H1 (cell line): ENCODE measurements at regions not wholly inside any gene's neighbourhood (a gene's known extent, or its start where the extent isn't known, plus 50 kb on each side); places are given as distances from the start of the nearest gene placed in this dataset.

Experiments used
- CTCF ChIA-PET: fragments of 300-600 bp; sonication (Branson Sonifier 250); formaldehyde crosslinking; loops from one replicate; lab custom pipeline; 2021; ENCODE audit not compliant: partially characterized antibody; lab: Charles Lee
- POLR2A ChIA-PET: fragments of 300-600 bp; sonication (Branson Sonifier 250); formaldehyde crosslinking; loops from one replicate; lab custom pipeline; 2021; ENCODE audit warnings: inconsistent platforms; ENCODE audit not compliant: partially characterized antibody; lab: Charles Lee
- DNase-seq, 2 experiments: peaks; one replicate each; pipeline versions ENCODE4 v3.0.0 to v3.0.0-alpha.2; 2010 to 2022; ENCODE audit warnings: low spot score in 2 of 2, low read depth in 1 of 2, mixed read lengths in 1 of 2
- FAIRE-seq: peaks from 2 replicates; lab custom pipeline; 2011; peaks lifted over from hg19 to GRCh38; lab: Jason Lieb, UNC
- H2AFZ ChIP-seq: 2 replicates; pipeline ENCODE4 v1.8.1; 2012; ENCODE audit warnings: low read length, inconsistent platforms
- H2AK5ac ChIP-seq: 2 replicates; pipeline ENCODE4 v1.6.1; 2013; ENCODE audit warnings: low read depth, low read length
- H2BK120ac ChIP-seq: replicated peaks from 2 replicates; pipeline ENCODE3; 2013; ENCODE audit warnings: low read depth, low read length, inconsistent platforms
- H2BK12ac ChIP-seq: 2 replicates; pipeline ENCODE4 v1.6.1; 2013; ENCODE audit warnings: low read depth, low read length
- H2BK15ac ChIP-seq: 2 replicates; pipeline ENCODE4 v1.6.1; 2013; ENCODE audit warnings: low read length
- H2BK20ac ChIP-seq: 2 replicates; pipeline ENCODE4 v1.6.1; 2013; ENCODE audit warnings: low read length
- H2BK5ac ChIP-seq: 2 replicates; pipeline ENCODE4 v1.6.1; 2013; ENCODE audit warnings: low read depth, low read length
- H3K14ac ChIP-seq: 2 replicates; pipeline ENCODE4 v1.6.1; 2013; ENCODE audit warnings: inconsistent platforms; ENCODE audit not compliant: insufficient read length
- H3K18ac ChIP-seq: 2 replicates; pipeline ENCODE4 v1.6.1; 2013; ENCODE audit warnings: low read length; ENCODE audit errors: extremely low read depth
- H3K23ac ChIP-seq: 2 replicates; pipeline ENCODE4 v1.6.1; 2013; ENCODE audit warnings: inconsistent platforms; ENCODE audit not compliant: insufficient read length
- H3K23me2 ChIP-seq: 2 replicates; pipeline ENCODE4 v1.6.1; 2013; ENCODE audit warnings: low read depth, low read length
- H3K27ac ChIP-seq: 2 replicates; pipeline ENCODE4 v1.6.1; 2011; ENCODE audit warnings: low read depth, low read length, inconsistent platforms
- H3K27me3 ChIP-seq, 4 experiments: replicated peaks in 1 of 4; 1 replicate in 1 of 4; 2 replicates in 3 of 4; pipeline versions ENCODE4 v1.6.1 to v1.8.1; 2011 to 2013; ENCODE audit warnings: low read length in 3 of 4, mild to moderate bottlenecking in 3 of 4, inconsistent platforms in 2 of 4, mixed read lengths in 2 of 4, moderate library complexity in 1 of 4; ENCODE audit not compliant: control insufficient read depth in 3 of 4, insufficient read depth in 3 of 4; ENCODE audit errors: extremely low read depth in 1 of 4
- H3K36me3 ChIP-seq, 4 experiments: 2 replicates each; pipeline versions ENCODE4 v1.6.1 to v1.8.1; 2011 to 2013; ENCODE audit warnings: mild to moderate bottlenecking in 4 of 4, low read length in 3 of 4, moderate library complexity in 2 of 4, control low read depth in 1 of 4, inconsistent platforms in 1 of 4; ENCODE audit not compliant: insufficient read depth in 4 of 4, control insufficient read depth in 2 of 4
- H3K4ac ChIP-seq: replicated peaks from 2 replicates; pipeline ENCODE3; 2013; ENCODE audit warnings: low read length, low read depth, mixed read lengths, inconsistent platforms; ENCODE audit not compliant: insufficient read length
- H3K4me1 ChIP-seq, 4 experiments: replicated peaks in 1 of 4; 1 replicate in 1 of 4; 2 replicates in 3 of 4; pipeline versions ENCODE4 v1.6.1 to v1.8.1; 2011 to 2013; ENCODE audit warnings: low read length in 3 of 4, inconsistent platforms in 2 of 4, mixed read lengths in 1 of 4; ENCODE audit not compliant: insufficient read depth in 4 of 4, control insufficient read depth in 3 of 4
- H3K4me2 ChIP-seq, 2 experiments: 2 replicates each; pipeline versions ENCODE4 v1.6.1 to v1.8.1; 2011 to 2013; ENCODE audit warnings: low read depth in 2 of 2, low read length in 2 of 2, control low read depth in 1 of 2, inconsistent platforms in 1 of 2, mild to moderate bottlenecking in 1 of 2; ENCODE audit not compliant: insufficient read depth in 1 of 2
- H3K4me3 ChIP-seq, 4 experiments: fragments of 200-600, 300-600 bp in 1 of 4; sonication (generic), shearing (Covaris generic), sonication (Bioruptor Twin) in 1 of 4; 2 replicates each; pipeline versions ENCODE4 v1.5.1 to v1.8.1; 2011 to 2016; ENCODE audit warnings: low read length in 4 of 4, low read depth in 3 of 4, control low read depth in 2 of 4, inconsistent platforms in 2 of 4, mild to moderate bottlenecking in 2 of 4, mixed read lengths in 1 of 4, moderate library complexity in 1 of 4; ENCODE audit not compliant: insufficient read depth in 2 of 4; ENCODE audit errors: extremely low read depth in 1 of 4
- H3K56ac ChIP-seq: replicated peaks from 2 replicates; pipeline ENCODE3; 2013; ENCODE audit warnings: low read depth, mild to moderate bottlenecking, mixed read lengths, low read length, inconsistent platforms; ENCODE audit not compliant: insufficient read length
- H3K79me1 ChIP-seq: 2 replicates; pipeline ENCODE4 v1.6.1; 2013; ENCODE audit warnings: low read depth, low read length, control low read depth
- H3K79me2 ChIP-seq, 2 experiments: 2 replicates each; pipeline versions ENCODE4 v1.6.1 to v1.8.1; 2012 to 2013; ENCODE audit warnings: low read length in 2 of 2, mild to moderate bottlenecking in 2 of 2, inconsistent platforms in 1 of 2; ENCODE audit not compliant: insufficient read depth in 2 of 2, control insufficient read depth in 1 of 2
- H3K9ac ChIP-seq, 4 experiments: replicated peaks in 1 of 4; 1 replicate in 1 of 4; 2 replicates in 3 of 4; pipeline versions ENCODE4 v1.6.1 to v1.8.1; 2011 to 2013; ENCODE audit warnings: low read depth in 3 of 4, low read length in 3 of 4, control low read depth in 2 of 4, mild to moderate bottlenecking in 2 of 4, moderate library complexity in 2 of 4, inconsistent platforms in 1 of 4; ENCODE audit errors: extremely low read depth in 1 of 4
- H3K9me3 ChIP-seq, 2 experiments: 2 replicates each; pipeline versions ENCODE4 v1.6.1 to v1.8.1; 2012 to 2013; ENCODE audit warnings: mild to moderate bottlenecking in 2 of 2, moderate library complexity in 2 of 2, control low read depth in 1 of 2, inconsistent platforms in 1 of 2, low read depth in 1 of 2, low read length in 1 of 2, mixed read lengths in 1 of 2; ENCODE audit not compliant: insufficient read depth in 2 of 2
- H4K20me1 ChIP-seq, 2 experiments: replicated peaks in 1 of 2; 2 replicates each; pipeline versions ENCODE3 to v1.8.1; 2011 to 2013; ENCODE audit warnings: inconsistent platforms in 2 of 2, low read length in 2 of 2, mild to moderate bottlenecking in 1 of 2; ENCODE audit not compliant: insufficient read depth in 2 of 2, control insufficient read depth in 1 of 2
- H4K5ac ChIP-seq: 2 replicates; pipeline ENCODE4 v1.6.1; 2013; ENCODE audit warnings: low read length, low read depth, mixed read lengths, inconsistent platforms; ENCODE audit not compliant: insufficient read length
- H4K8ac ChIP-seq: 2 replicates; pipeline ENCODE4 v1.8.0; 2013; ENCODE audit warnings: mild to moderate bottlenecking, moderate library complexity, low read length, inconsistent platforms; ENCODE audit not compliant: insufficient read depth; ENCODE audit errors: extremely low read depth
- H4K91ac ChIP-seq: replicated peaks from 2 replicates; pipeline ENCODE3; 2013; ENCODE audit warnings: low read length, mixed read lengths, inconsistent platforms; ENCODE audit not compliant: insufficient read length
- BCL11A ChIP-seq, 2 experiments: IDR thresholded peaks; one replicate each; pipeline ENCODE4 v1.6.1; 2011; ENCODE audit warnings: low read depth in 2 of 2, low read length in 2 of 2, mild to moderate bottlenecking in 2 of 2
- HDAC2 ChIP-seq, 2 experiments: fragments of 300-600 bp in 1 of 2; sonication (generic) in 1 of 2; IDR thresholded peaks; 2 replicates each; pipeline ENCODE4 v1.6.1; 2011 to 2012; ENCODE audit warnings: low read depth in 2 of 2, low read length in 2 of 2, mild to moderate bottlenecking in 2 of 2, moderate library complexity in 2 of 2, borderline replicate concordance in 1 of 2, inconsistent platforms in 1 of 2
- RNF2 ChIP-seq: fragments of 200-900, 300-1000 bp; sonication (generic); IDR thresholded peaks from 2 replicates; pipeline ENCODE4 v1.7.1; 2016; ENCODE audit warnings: borderline replicate concordance, low read depth, mild to moderate bottlenecking, antibody characterized with exemption, low read length; ENCODE audit not compliant: poor library complexity, severe bottlenecking; ENCODE audit errors: missing control alignments
- SIRT6 ChIP-seq: IDR thresholded peaks from one replicate; pipeline ENCODE4 v1.7.1; 2012; ENCODE audit warnings: low read length, inconsistent platforms
- SIX5 ChIP-seq: IDR thresholded peaks from 2 replicates; pipeline ENCODE4 v1.6.1; 2011; ENCODE audit warnings: mild to moderate bottlenecking, low read depth, low read length
- WGBS, 2 experiments: shearing (Covaris generic) in 1 of 2; methylation state at CpG; one replicate each; pipeline versions ENCODE4 v1.1.6 to v1.1.7; 2013 to 2015; ENCODE audit warnings: low lambda C conversion rate in 2 of 2, mixed read lengths in 2 of 2, inconsistent platforms in 1 of 2, low coverage in 1 of 2, missing lambda C conversion rate in 1 of 2; ENCODE audit not compliant: insufficient replicate concordance in 2 of 2, insufficient coverage in 1 of 2, insufficient read length in 1 of 2; ENCODE audit errors: extremely low coverage in 1 of 2, missing lambda C conversion rate in 1 of 2; 5-methylcytosine and 5-hydroxymethylcytosine counted together
- TF ChIP-seq, protein P1 (sequence below): IDR thresholded peaks from 2 replicates; pipeline ENCODE4 v1.6.1; 2012; ENCODE audit warnings: low read length, inconsistent platforms

DNA sequence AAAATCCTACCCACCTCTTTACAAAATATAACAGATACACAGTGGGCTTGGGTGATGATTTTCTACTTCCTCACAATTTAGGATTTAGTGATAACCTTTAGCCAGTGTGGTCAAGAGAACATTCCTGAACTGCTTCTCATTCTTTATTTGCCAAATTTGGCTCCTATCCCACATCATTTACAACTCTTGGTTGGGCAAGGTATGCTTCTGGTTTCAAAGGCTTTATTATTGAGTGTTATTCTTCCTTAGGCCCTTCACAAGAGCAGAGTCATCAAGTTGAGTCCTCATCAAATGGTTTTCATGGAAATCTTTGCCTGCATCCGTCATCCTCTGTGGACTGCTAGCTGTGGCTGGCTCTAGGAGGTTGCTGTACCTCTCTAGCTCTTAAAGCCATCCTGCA, 472.0 kb upstream of the ETAA1 start:
- H3K18ac ChIP-seq: no peak overlapping the region
- WGBS, 2 experiments: 80% methylated on average over 1 of the region's 1 CpG; no CpG with 5 or more reads in 1 of the 2 experiments
- H3K36me3 ChIP-seq: no peaks in the 10 kb centered on the region
- H3K4me3 ChIP-seq: no peak overlapping the region
- FAIRE-seq (no peak), DNase-seq (no peak)
- H2AK5ac ChIP-seq: no peak overlapping the region
- no peak overlapping the region for H3K14ac ChIP-seq
- H3K27ac ChIP-seq: no peak overlapping the region
- no peak overlapping the region for H3K9ac ChIP-seq
- ChIA-PET CTCF (no interaction called here), POLR2A (no interaction called here)
- H3K4me2 ChIP-seq: no peak overlapping the region
- H2BK15ac ChIP-seq: no peak overlapping the region
- H3K4ac ChIP-seq: no peak overlapping the region
- no peaks in the 10 kb centered on the region for H3K4me1 ChIP-seq
- no peak overlapping the region for H4K5ac ChIP-seq
- no peaks in the 10 kb centered on the region for H3K9me3 ChIP-seq
- H2AFZ ChIP-seq: no peak overlapping the region
- H2BK12ac ChIP-seq: no peak overlapping the region
- no peak overlapping the region for H4K91ac ChIP-seq
- H3K79me1 ChIP-seq: no peaks in the 10 kb centered on the region
- no peaks in the 10 kb centered on the region for H3K23me2 ChIP-seq
- H3K79me2 ChIP-seq: no peaks in the 10 kb centered on the region
- no peak overlapping the region for H3K23ac ChIP-seq
- no peaks in the 10 kb centered on the region for H4K20me1 ChIP-seq
- no peak overlapping the region for H3K56ac ChIP-seq
- TF ChIP-seq SIRT6: no peak
- TF ChIP-seq, protein P1, sequence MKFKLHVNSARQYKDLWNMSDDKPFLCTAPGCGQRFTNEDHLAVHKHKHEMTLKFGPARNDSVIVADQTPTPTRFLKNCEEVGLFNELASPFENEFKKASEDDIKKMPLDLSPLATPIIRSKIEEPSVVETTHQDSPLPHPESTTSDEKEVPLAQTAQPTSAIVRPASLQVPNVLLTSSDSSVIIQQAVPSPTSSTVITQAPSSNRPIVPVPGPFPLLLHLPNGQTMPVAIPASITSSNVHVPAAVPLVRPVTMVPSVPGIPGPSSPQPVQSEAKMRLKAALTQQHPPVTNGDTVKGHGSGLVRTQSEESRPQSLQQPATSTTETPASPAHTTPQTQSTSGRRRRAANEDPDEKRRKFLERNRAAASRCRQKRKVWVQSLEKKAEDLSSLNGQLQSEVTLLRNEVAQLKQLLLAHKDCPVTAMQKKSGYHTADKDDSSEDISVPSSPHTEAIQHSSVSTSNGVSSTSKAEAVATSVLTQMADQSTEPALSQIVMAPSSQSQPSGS: no peak
- no peak for TF ChIP-seq BCL11A (IDR thresholded peaks at IDR 0.05; ENCODE audit: low read depth in 2 of 2, low read length in 2 of 2)
- TF ChIP-seq SIX5: no peak
- TF ChIP-seq HDAC2 (IDR thresholded peaks at IDR 0.05; ENCODE audit: borderline replicate concordance in 1 of 2, low read depth in 2 of 2, low read length in 2 of 2): no peak
- no peak for TF ChIP-seq RNF2
- TF ChIP-seq, all 59 proteins: peak for 0
- H2BK20ac ChIP-seq: no peak overlapping the region
- no peak overlapping the region for H2BK120ac ChIP-seq
- H4K8ac ChIP-seq: no peak overlapping the region
- H3K27me3 ChIP-seq: no peaks in the 10 kb centered on the region
- no peak overlapping the region for H2BK5ac ChIP-seq
